ENCODE measurements at regions not wholly inside any gene's neighbourhood (a gene's known extent, or its start where the extent isn't known, plus 50 kb on each side); places are given as distances from the start of the nearest gene placed in this dataset.
"Not testable (repeated sequence)": the region's sequence is repeated elsewhere in the genome, so short reads cannot be mapped to it uniquely, and the experiment has no call there.

- Histone ChIP-seq H3K36me3 (no peaks in the 10 kb centered on the region), H3K4me3 (no peak overlapping the region), H3K4me1 (no peaks in the 10 kb centered on the region), H3K27ac (no peak overlapping the region), H3K9me3 (no peaks in the 10 kb centered on the region), H3K27me3 (no peaks in the 10 kb centered on the region)
- intact Hi-C loops (cut with DNase I) = no loop called here
- WGBS (ENCODE audit: insufficient coverage, low coverage, low lambda C conversion rate, missing lambda C conversion rate) = 4% methylated on average over 1 of the region's 1 CpG
- TF ChIP-seq POLR2A (IDR thresholded peaks at IDR 0.05) = no peak
- TF ChIP-seq CTCF (IDR thresholded peaks at IDR 0.05) = no peak
- DNase-seq = no peak
- ATAC-seq = no peak
Observed at GRCh38 chr3:90069748-90070147, 962.3 kb downstream of the EPHA3 start.

GRCh38 chr3:90076136-90076535 lies 968.7 kb downstream of the EPHA3 start:
- ATAC-seq (no peak), DNase-seq (no peak)

GRCh38 chr3:90080988-90081387 lies 973.6 kb downstream of the EPHA3 start:
- no peak overlapping the region for H3K4me3 ChIP-seq
- TF ChIP-seq POLR2A (IDR thresholded peaks at IDR 0.05) = no peak
- no peak for TF ChIP-seq CTCF (IDR thresholded peaks at IDR 0.05)
- H3K36me3 ChIP-seq = no peaks in the 10 kb centered on the region
- no peaks in the 10 kb centered on the region for H3K27me3 ChIP-seq
- no peaks in the 10 kb centered on the region for H3K4me1 ChIP-seq
- no peak overlapping the region for H3K27ac ChIP-seq
- intact Hi-C loops (cut with DNase I) = no loop called here
- ATAC-seq (no peak), DNase-seq (no peak)
- 37% methylated on average over 1 of the region's 1 CpG for WGBS (ENCODE audit: insufficient coverage, low coverage, low lambda C conversion rate, missing lambda C conversion rate)
- H3K9me3 ChIP-seq = no peaks in the 10 kb centered on the region

More at GRCh38 chr3:90076136-90076535, 968.7 kb downstream of the EPHA3 start:
- Histone ChIP-seq H3K27me3 (no peaks in the 10 kb centered on the region), H3K4me3 (no peak overlapping the region), H3K36me3 (no peaks in the 10 kb centered on the region), H3K4me1 (no peaks in the 10 kb centered on the region), H3K27ac (no peak overlapping the region), H3K9me3 (no peaks in the 10 kb centered on the region)
- TF ChIP-seq CTCF (IDR thresholded peaks at IDR 0.05) = no peak
- TF ChIP-seq POLR2A (IDR thresholded peaks at IDR 0.05) = no peak
- intact Hi-C loops (cut with DNase I) = no loop called here

- H3K9me3 ChIP-seq; H3K4me1 ChIP-seq; H3K27me3 ChIP-seq; H3K27ac ChIP-seq; intact Hi-C loops (cut with DNase I); DNase-seq; H3K4me3 ChIP-seq; ATAC-seq; H3K36me3 ChIP-seq: not testable (repeated sequence)
- WGBS (ENCODE audit: insufficient coverage, low coverage, low lambda C conversion rate, missing lambda C conversion rate) = 49% methylated on average over 8 of the region's 8 CpGs
Observed at GRCh38 chr3:90086297-90086696, 978.9 kb downstream of the EPHA3 start.

- no peak overlapping the region for H3K27ac ChIP-seq
- TF ChIP-seq CTCF (IDR thresholded peaks at IDR 0.05) (no peak), POLR2A (IDR thresholded peaks at IDR 0.05) (no peak)
- WGBS (ENCODE audit: insufficient coverage, low coverage, low lambda C conversion rate, missing lambda C conversion rate) = 67% methylated on average over 2 of the region's 2 CpGs
- intact Hi-C loops (cut with DNase I) = no loop called here
- H3K27me3 ChIP-seq = no peaks in the 10 kb centered on the region
- no peaks in the 10 kb centered on the region for H3K36me3 ChIP-seq
- no peak for DNase-seq
- H3K9me3 ChIP-seq = no peaks in the 10 kb centered on the region
- H3K4me3 ChIP-seq = no peak overlapping the region
- ATAC-seq = no peak
- no peaks in the 10 kb centered on the region for H3K4me1 ChIP-seq
Observed at GRCh38 chr3:90087703-90088102, 980.3 kb downstream of the EPHA3 start.
